HEK293 (cell line): ENCODE measurements at regions not wholly inside any gene's neighbourhood (a gene's known extent, or its start where the extent isn't known, plus 50 kb on each side); places are given as distances from the start of the nearest gene placed in this dataset.

Experiments used
- CTCF ChIA-PET: fragments of 350-600 bp; formaldehyde crosslinking; extraction: SDS; loops from one replicate; lab custom pipeline; 2021; ENCODE audit warnings: antibody characterized with exemption; lab: Yijun Ruan, JAX
- POLR2A ChIA-PET: fragments of 300-600 bp; formaldehyde crosslinking; extraction: SDS; loops from one replicate; lab custom pipeline; 2020; ENCODE audit warnings: antibody characterized with exemption, inconsistent platforms; lab: Yijun Ruan, JAX
- H3K27ac ChIP-seq: fragments of 200-500 bp; sonication (Bioruptor generic); 2 replicates; pipeline ENCODE4 v1.5.1; 2014; ENCODE audit warnings: low read depth, low read length, control low read depth, inconsistent platforms; ENCODE audit errors: extremely low read depth
- H3K36me3 ChIP-seq, 2 experiments: fragments of 200-500 bp in 1 of 2; sonication (Bioruptor generic) in 1 of 2; 1 replicate in 1 of 2; 2 replicates in 1 of 2; pipeline ENCODE4 v1.5.1; 2014 to 2017; ENCODE audit warnings: inconsistent platforms in 2 of 2, low read length in 2 of 2; ENCODE audit not compliant: control insufficient read depth in 2 of 2, insufficient read depth in 1 of 2
- H3K4me1 ChIP-seq: fragments of 200-500 bp; sonication (Bioruptor generic); 2 replicates; pipeline ENCODE4 v1.5.1; 2014; ENCODE audit warnings: mild to moderate bottlenecking, low read length, inconsistent platforms; ENCODE audit not compliant: control insufficient read depth, insufficient read depth
- H3K4me3 ChIP-seq: 2 replicates; pipeline ENCODE4 v1.5.1; 2011; ENCODE audit warnings: low read depth, mild to moderate bottlenecking, control low read depth, low read length, moderate library complexity
- H3K9me3 ChIP-seq: fragments of 200-500 bp; sonication (Bioruptor generic); 2 replicates; pipeline ENCODE4 v1.5.1; 2014; ENCODE audit warnings: low read depth, low read length, inconsistent platforms; ENCODE audit not compliant: control insufficient read depth, insufficient read depth
- EGR2 ChIP-seq: fragments of 450-650 bp; formaldehyde crosslinking; IDR thresholded peaks from 2 replicates; pipeline ENCODE4 v1.5.1; 2016; ENCODE audit warnings: low read depth, missing biosample characterization, missing genetic modification characterization
- OSR2 ChIP-seq: fragments of 450-650 bp; formaldehyde crosslinking; IDR thresholded peaks from 2 replicates; pipeline ENCODE4 v1.5.1; 2016; ENCODE audit warnings: missing biosample characterization, missing genetic modification characterization
- PRDM6 ChIP-seq: fragments of 450-650 bp; formaldehyde crosslinking; IDR thresholded peaks from 2 replicates; pipeline ENCODE4 v1.5.1; 2017; ENCODE audit warnings: missing biosample characterization, missing genetic modification characterization
- SCRT2 ChIP-seq: fragments of 450-650 bp; formaldehyde crosslinking; IDR thresholded peaks from 2 replicates; pipeline ENCODE4 v1.5.1; 2016; ENCODE audit warnings: missing biosample characterization, missing genetic modification characterization
- SP2 ChIP-seq: fragments of 450-650 bp; formaldehyde crosslinking; IDR thresholded peaks from 2 replicates; pipeline ENCODE4 v1.5.1; 2016; ENCODE audit warnings: missing biosample characterization, missing genetic modification characterization
- SP3 ChIP-seq: fragments of 450-650 bp; formaldehyde crosslinking; IDR thresholded peaks from 2 replicates; pipeline ENCODE4 v1.5.1; 2016; ENCODE audit warnings: missing biosample characterization, missing genetic modification characterization
- WT1 ChIP-seq: fragments of 450-650 bp; formaldehyde crosslinking; IDR thresholded peaks from 2 replicates; pipeline ENCODE4 v1.5.1; 2016; ENCODE audit warnings: missing biosample characterization, missing genetic modification characterization
- ZBTB1 ChIP-seq: fragments of 450-650 bp; formaldehyde crosslinking; IDR thresholded peaks from 2 replicates; pipeline ENCODE4 v1.5.1; 2016; ENCODE audit warnings: missing biosample characterization, missing genetic modification characterization
- ZFP69B ChIP-seq: fragments of 450-650 bp; formaldehyde crosslinking; IDR thresholded peaks from 2 replicates; pipeline ENCODE4 v1.5.1; 2016; ENCODE audit warnings: missing biosample characterization, missing genetic modification characterization
- ZNF23 ChIP-seq: fragments of 450-650 bp; formaldehyde crosslinking; IDR thresholded peaks from 2 replicates; pipeline ENCODE4 v1.5.1; 2016; ENCODE audit warnings: missing biosample characterization, missing genetic modification characterization, borderline replicate concordance
- ZNF324 ChIP-seq: fragments of 450-650 bp; formaldehyde crosslinking; IDR thresholded peaks from 2 replicates; pipeline ENCODE4 v1.5.1; 2016; ENCODE audit warnings: missing biosample characterization, missing genetic modification characterization
- ZNF426 ChIP-seq: fragments of 450-650 bp; formaldehyde crosslinking; IDR thresholded peaks from 2 replicates; pipeline ENCODE4 v1.5.1; 2017; ENCODE audit warnings: missing biosample characterization, missing genetic modification characterization, mild to moderate bottlenecking, inconsistent platforms, moderate library complexity
- ZNF473 ChIP-seq: fragments of 450-650 bp; formaldehyde crosslinking; IDR thresholded peaks from 2 replicates; pipeline ENCODE4 v1.5.1; 2017; ENCODE audit warnings: missing biosample characterization, missing genetic modification characterization
- ZNF585B ChIP-seq: fragments of 450-650 bp; formaldehyde crosslinking; IDR thresholded peaks from 2 replicates; pipeline ENCODE4 v1.5.1; 2016; ENCODE audit warnings: missing biosample characterization, missing genetic modification characterization
- ZNF645 ChIP-seq: fragments of 450-650 bp; formaldehyde crosslinking; IDR thresholded peaks from 2 replicates; pipeline ENCODE4; 2016; ENCODE audit warnings: missing biosample characterization, missing genetic modification characterization
- ZNF791 ChIP-seq: fragments of 450-650 bp; formaldehyde crosslinking; IDR thresholded peaks from 2 replicates; pipeline ENCODE4 v1.5.1; 2016; ENCODE audit warnings: missing biosample characterization, missing genetic modification characterization
- ZNF792 ChIP-seq: fragments of 450-650 bp; formaldehyde crosslinking; IDR thresholded peaks from 2 replicates; pipeline ENCODE4 v1.5.1; 2016; ENCODE audit warnings: missing biosample characterization, missing genetic modification characterization
- ZNF830 ChIP-seq: fragments of 450-650 bp; IDR thresholded peaks from 2 replicates; pipeline ENCODE4 v1.5.0; 2018; ENCODE audit warnings: missing biosample characterization, missing genetic modification characterization, low read depth, mild to moderate bottlenecking, moderate library complexity
- ZNF843 ChIP-seq: fragments of 450-650 bp; formaldehyde crosslinking; IDR thresholded peaks from 2 replicates; pipeline ENCODE4 v1.5.1; 2016; ENCODE audit warnings: missing biosample characterization, missing genetic modification characterization
- ZSCAN4 ChIP-seq: fragments of 450-650 bp; formaldehyde crosslinking; IDR thresholded peaks from 2 replicates; pipeline ENCODE4 v1.5.1; 2017; ENCODE audit warnings: missing biosample characterization, missing genetic modification characterization
- ZXDB ChIP-seq: fragments of 450-650 bp; formaldehyde crosslinking; IDR thresholded peaks from 2 replicates; pipeline ENCODE4 v1.5.1; 2016; ENCODE audit warnings: missing biosample characterization, missing genetic modification characterization

GRCh38 chr3:107142171-107142570 is 235.1 kb upstream of the CCDC54 start (continued):
- no peak for TF ChIP-seq SCRT2
- TF ChIP-seq ZXDB, result no peak
- TF ChIP-seq ZNF792 (tag by site-specific recombination), result no peak
- TF ChIP-seq WT1 (tag by site-specific recombination), result no peak
- no peak for TF ChIP-seq ZNF843 (tag by site-specific recombination)

GRCh38 chr3:107142786-107143575 is 234.3 kb upstream of the CCDC54 start:
- ChIA-PET POLR2A (no interaction called here), CTCF (no interaction called here)
- no peaks in the 10 kb centered on the region for H3K36me3 ChIP-seq
- H3K27ac ChIP-seq, result no peak overlapping the region
- no peaks in the 10 kb centered on the region for H3K4me1 ChIP-seq
- TF ChIP-seq SP2 (tag by site-specific recombination) (no peak), ZNF324 (tag by site-specific recombination) (no peak), ZNF23 (tag by site-specific recombination) (no peak), ZNF830 (tag by site-specific recombination) (no peak), ZSCAN4 (no peak), EGR2 (tag by site-specific recombination) (no peak)
- H3K9me3 ChIP-seq, result no peaks in the 10 kb centered on the region
- H3K4me3 ChIP-seq, result no peak overlapping the region

- POLR2A ChIA-PET, result no interaction called here
- no peaks in the 10 kb centered on the region for H3K9me3 ChIP-seq
- H3K36me3 ChIP-seq, result no peaks in the 10 kb centered on the region
- no peak overlapping the region for H3K4me3 ChIP-seq
- no peaks in the 10 kb centered on the region for H3K4me1 ChIP-seq
- CTCF ChIA-PET, result no interaction called here
- TF ChIP-seq PRDM6 (tag by site-specific recombination) (no peak), SP3 (tag by site-specific recombination) (no peak), ZNF473 (no peak), ZNF426 (tag by site-specific recombination) (no peak), ZNF791 (tag by site-specific recombination) (no peak), OSR2 (tag by site-specific recombination) (no peak), ZNF645 (tag by site-specific recombination) (no peak), ZBTB1 (tag by site-specific recombination) (no peak), EGR2 (tag by site-specific recombination) (no peak), ZFP69B (tag by site-specific recombination) (no peak), ZNF585B (tag by site-specific recombination) (no peak)
- no peak overlapping the region for H3K27ac ChIP-seq
These were observed 226.6 kb upstream of the CCDC54 start for GRCh38 chr3:107150675-107151074.
